Activated naive CD8-positive, alpha-beta T cell treated with anti-CD3 and anti-CD28 coated beads, Interleukin-2, amount 50 U/mL, for 24 hours (primary cell): ENCODE measurements at regions not wholly inside any gene's neighbourhood (a gene's known extent, or its start where the extent isn't known, plus 50 kb on each side); places are given as distances from the start of the nearest gene placed in this dataset.

Experiments
- ATAC-seq: fragments of 150-1000 bp; cut with Tn5 transposase; one replicate; pipeline ENCODE4 v1.10.0; 2021
- DNase-seq: peaks from one replicate; pipeline ENCODE4 v3.0.0; 2021
- H3K27ac Mint-ChIP-seq: one replicate; pipeline ENCODE4 v1.8.0; 2021; ENCODE audit warnings: mild to moderate bottlenecking, mixed read lengths
- H3K27me3 Mint-ChIP-seq: one replicate; pipeline ENCODE4 v1.8.0; 2021; ENCODE audit warnings: mixed read lengths
- H3K36me3 Mint-ChIP-seq: one replicate; pipeline ENCODE4 v1.8.0; 2021; ENCODE audit warnings: low read depth, mixed read lengths
- H3K4me1 Mint-ChIP-seq: one replicate; pipeline ENCODE4 v1.8.0; 2021; ENCODE audit warnings: mixed read lengths
- H3K4me3 Mint-ChIP-seq: one replicate; pipeline ENCODE4 v1.8.0; 2021; ENCODE audit warnings: mild to moderate bottlenecking, moderate library complexity, mixed read lengths
- H3K9me3 Mint-ChIP-seq: one replicate; pipeline ENCODE4 v1.8.0; 2021; ENCODE audit warnings: mixed read lengths

DNA sequence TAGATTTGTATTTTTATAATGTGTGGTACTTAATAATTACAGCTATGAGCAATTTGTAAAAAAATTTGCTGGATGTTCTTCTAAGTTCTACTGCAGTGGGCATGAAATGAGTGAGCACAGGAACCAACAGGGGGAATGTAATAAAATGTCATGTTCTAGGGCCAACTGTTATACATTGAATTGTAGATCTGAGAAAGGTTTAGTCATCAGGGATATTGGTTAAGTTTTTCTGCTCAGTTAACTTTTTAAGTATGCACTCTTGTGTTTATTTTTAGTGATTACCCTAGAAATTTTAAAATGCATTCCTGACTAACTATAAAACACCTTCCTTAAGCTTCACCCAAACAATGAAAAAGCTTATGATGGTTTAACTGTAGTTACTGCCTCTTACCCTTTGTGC lies 101.8 kb downstream of the CAND1 start:
- no peak for DNase-seq
- H3K4me1 Mint-ChIP-seq = no peaks in the 10 kb centered on the region
- no peaks in the 10 kb centered on the region for H3K27me3 Mint-ChIP-seq
- peaks cover 20% of the 10 kb centered on the region for H3K9me3 Mint-ChIP-seq
- no peak overlapping the region for H3K27ac Mint-ChIP-seq
- H3K36me3 Mint-ChIP-seq = peaks cover 2% of the 10 kb centered on the region
- no peak for ATAC-seq
- H3K4me3 Mint-ChIP-seq = no peak overlapping the region

- Mint-ChIP-seq H3K27ac (no peak overlapping the region), H3K9me3 (peaks cover 19% of the 10 kb centered on the region), H3K36me3 (peaks cover 2% of the 10 kb centered on the region), H3K27me3 (no peaks in the 10 kb centered on the region), H3K4me1 (peaks cover 2% of the 10 kb centered on the region), H3K4me3 (no peak overlapping the region)
- ATAC-seq (no peak), DNase-seq (no peak)
Observed at GRCh38 chr12:67377021-67377420, 107.9 kb downstream of the CAND1 start.

- no peak overlapping the region for H3K27ac Mint-ChIP-seq
Observed at GRCh38 chr12:67377541-67377940, 108.4 kb downstream of the CAND1 start.

GRCh38 chr12:67382241-67382871 lies 113.2 kb downstream of the CAND1 start:
- DNase-seq (no peak), ATAC-seq (no peak)
- H3K36me3 Mint-ChIP-seq = no peaks in the 10 kb centered on the region
- no peak overlapping the region for H3K4me3 Mint-ChIP-seq
- peaks cover 11% of the 10 kb centered on the region for H3K4me1 Mint-ChIP-seq
- H3K9me3 Mint-ChIP-seq = peaks cover 5% of the 10 kb centered on the region
- no peak overlapping the region for H3K27ac Mint-ChIP-seq
- no peaks in the 10 kb centered on the region for H3K27me3 Mint-ChIP-seq

More at GRCh38 chr12:67377541-67377940, 108.4 kb downstream of the CAND1 start:
- DNase-seq (no peak), ATAC-seq (no peak)
- no peak overlapping the region for H3K4me3 Mint-ChIP-seq
- H3K4me1 Mint-ChIP-seq = peaks cover 6% of the 10 kb centered on the region
- peaks cover 14% of the 10 kb centered on the region for H3K9me3 Mint-ChIP-seq
- H3K36me3 Mint-ChIP-seq = no peaks in the 10 kb centered on the region
- no peaks in the 10 kb centered on the region for H3K27me3 Mint-ChIP-seq

DNA sequence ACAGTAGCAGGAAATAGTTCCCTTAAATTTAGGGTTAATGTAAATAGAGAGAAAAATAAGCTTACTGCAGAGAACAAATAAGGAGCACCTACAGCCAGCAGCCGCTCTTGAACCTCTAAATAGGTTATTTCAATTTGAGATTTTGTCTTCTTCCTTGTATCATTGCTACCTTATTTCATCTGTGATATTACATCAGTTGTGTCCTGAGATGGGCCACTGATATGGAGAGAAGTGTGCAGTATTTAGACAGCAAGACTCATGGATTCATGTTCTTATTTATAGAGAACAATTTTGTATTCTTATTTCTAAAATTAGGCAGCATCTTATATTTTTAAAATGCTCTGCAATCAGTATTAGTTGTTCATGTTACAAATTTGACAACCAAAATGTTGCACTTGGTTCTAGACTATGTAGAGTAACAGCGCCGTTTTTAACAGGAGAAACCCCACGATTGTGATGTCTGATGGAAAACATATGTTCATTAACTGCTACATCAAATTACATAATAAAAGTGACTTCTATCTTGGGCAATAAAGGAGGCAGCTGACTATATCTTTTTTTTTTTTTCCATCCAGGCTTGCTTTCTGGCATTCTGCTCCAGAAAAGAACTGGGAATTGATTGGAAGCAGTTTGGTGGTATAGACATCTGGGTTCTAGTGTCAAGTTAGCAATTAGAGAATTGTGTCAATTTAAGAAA lies 117.9 kb downstream of the CAND1 start:
- Mint-ChIP-seq H3K27me3 (no peaks in the 10 kb centered on the region), H3K4me1 (peaks cover 9% of the 10 kb centered on the region), H3K4me3 (no peak overlapping the region), H3K36me3 (no peaks in the 10 kb centered on the region), H3K9me3 (no peaks in the 10 kb centered on the region), H3K27ac (no peak overlapping the region)
- no peak for ATAC-seq
- no peak for DNase-seq

DNA sequence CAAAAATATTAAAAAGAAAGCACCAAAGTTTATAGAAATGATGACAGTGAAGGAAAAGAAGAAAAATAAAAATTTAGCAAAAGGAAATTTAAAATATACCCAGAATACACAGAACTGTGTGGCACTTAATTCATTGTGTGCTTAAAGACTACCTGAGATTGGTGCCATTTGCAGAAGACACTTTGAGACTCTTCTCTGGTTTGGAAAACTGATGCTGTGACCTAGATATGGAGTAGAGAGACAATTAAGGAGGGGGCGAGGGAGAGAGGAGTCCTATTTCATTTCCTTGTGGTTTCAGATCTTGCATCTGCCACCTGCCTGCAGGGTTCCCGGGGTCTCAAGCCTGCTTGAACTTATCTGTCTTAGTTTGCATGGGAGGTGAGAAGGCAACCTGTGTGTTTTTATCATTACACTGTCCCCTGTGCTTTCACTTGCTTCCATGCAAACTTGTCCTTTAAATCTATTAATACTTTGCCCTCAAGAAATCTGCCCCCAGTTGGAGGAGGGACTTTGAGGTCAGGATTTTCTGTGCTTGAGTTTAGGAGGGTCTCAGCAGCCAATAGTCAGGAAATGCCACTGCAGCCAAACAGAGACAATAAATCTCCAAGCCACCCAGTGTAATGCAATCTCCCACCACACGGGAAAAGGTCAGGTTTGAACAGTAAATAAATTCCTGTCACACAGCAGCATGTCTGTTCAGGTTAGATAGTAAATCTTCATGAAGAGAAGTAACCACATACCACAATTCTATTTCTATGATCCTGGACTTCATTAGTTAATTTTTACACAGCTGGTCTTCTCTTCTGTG lies 119.4 kb downstream of the CAND1 start:
- H3K9me3 Mint-ChIP-seq = no peaks in the 10 kb centered on the region
- H3K27me3 Mint-ChIP-seq = no peaks in the 10 kb centered on the region
- H3K4me3 Mint-ChIP-seq = no peak overlapping the region
- no peak overlapping the region for H3K27ac Mint-ChIP-seq
- H3K36me3 Mint-ChIP-seq = no peaks in the 10 kb centered on the region
- ATAC-seq (no peak), DNase-seq (no peak)
- no peaks in the 10 kb centered on the region for H3K4me1 Mint-ChIP-seq

GRCh38 chr12:67390273-67390672 lies 121.1 kb downstream of the CAND1 start:
- Mint-ChIP-seq H3K4me3 (no peak overlapping the region), H3K36me3 (no peaks in the 10 kb centered on the region), H3K27me3 (peaks cover 2% of the 10 kb centered on the region), H3K27ac (no peak overlapping the region), H3K4me1 (no peaks in the 10 kb centered on the region), H3K9me3 (no peaks in the 10 kb centered on the region)
- no peak for ATAC-seq
- no peak for DNase-seq

GRCh38 chr12:67391034-67391433 lies 121.9 kb downstream of the CAND1 start:
- no peak for DNase-seq
- Mint-ChIP-seq H3K27me3 (peaks cover 2% of the 10 kb centered on the region), H3K4me1 (no peaks in the 10 kb centered on the region), H3K36me3 (no peaks in the 10 kb centered on the region), H3K4me3 (no peak overlapping the region), H3K27ac (no peak overlapping the region), H3K9me3 (no peaks in the 10 kb centered on the region)
- no peak for ATAC-seq

GRCh38 chr12:67391656-67392055 lies 122.5 kb downstream of the CAND1 start:
- DNase-seq (no peak), ATAC-seq (no peak)
- no peaks in the 10 kb centered on the region for H3K9me3 Mint-ChIP-seq
- no peak overlapping the region for H3K27ac Mint-ChIP-seq
- no peak overlapping the region for H3K4me3 Mint-ChIP-seq
- H3K27me3 Mint-ChIP-seq = peaks cover 2% of the 10 kb centered on the region
- no peaks in the 10 kb centered on the region for H3K4me1 Mint-ChIP-seq
- no peaks in the 10 kb centered on the region for H3K36me3 Mint-ChIP-seq

DNA sequence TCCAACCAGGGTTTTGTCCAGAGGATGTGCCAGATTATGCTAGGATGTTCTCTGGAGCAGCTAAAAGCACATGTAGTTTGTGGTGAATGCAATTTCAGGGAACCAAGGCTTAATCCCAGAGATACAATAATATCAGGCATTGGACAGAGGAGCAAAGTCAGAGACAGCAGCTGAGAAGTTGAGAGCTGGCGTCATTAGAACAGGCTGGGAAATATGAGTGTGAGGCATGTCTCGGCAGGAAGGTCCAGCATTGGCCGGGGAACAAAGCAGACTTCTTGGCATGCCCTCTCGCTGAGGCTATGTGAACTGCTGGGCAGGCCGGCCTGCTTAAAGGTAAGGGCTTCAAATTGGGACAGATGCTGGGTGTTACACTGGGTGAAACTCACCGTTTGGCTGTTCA lies 125.4 kb downstream of the CAND1 start:
- Mint-ChIP-seq H3K4me1 (no peaks in the 10 kb centered on the region), H3K4me3 (no peak overlapping the region), H3K36me3 (no peaks in the 10 kb centered on the region)

GRCh38 chr12:67400742-67401141 lies 131.6 kb downstream of the CAND1 start:
- no peaks in the 10 kb centered on the region for H3K27me3 Mint-ChIP-seq
- no peak overlapping the region for H3K4me3 Mint-ChIP-seq
- no peaks in the 10 kb centered on the region for H3K4me1 Mint-ChIP-seq
- no peaks in the 10 kb centered on the region for H3K36me3 Mint-ChIP-seq
- DNase-seq = no peak
- no peaks in the 10 kb centered on the region for H3K9me3 Mint-ChIP-seq
- no peak overlapping the region for H3K27ac Mint-ChIP-seq
- no peak for ATAC-seq

More for the DNA sequence above, 125.4 kb downstream of the CAND1 start:
- ATAC-seq (no peak), DNase-seq (no peak)
- H3K9me3 Mint-ChIP-seq = no peaks in the 10 kb centered on the region
- no peak overlapping the region for H3K27ac Mint-ChIP-seq
- H3K27me3 Mint-ChIP-seq = peaks cover 2% of the 10 kb centered on the region

DNA sequence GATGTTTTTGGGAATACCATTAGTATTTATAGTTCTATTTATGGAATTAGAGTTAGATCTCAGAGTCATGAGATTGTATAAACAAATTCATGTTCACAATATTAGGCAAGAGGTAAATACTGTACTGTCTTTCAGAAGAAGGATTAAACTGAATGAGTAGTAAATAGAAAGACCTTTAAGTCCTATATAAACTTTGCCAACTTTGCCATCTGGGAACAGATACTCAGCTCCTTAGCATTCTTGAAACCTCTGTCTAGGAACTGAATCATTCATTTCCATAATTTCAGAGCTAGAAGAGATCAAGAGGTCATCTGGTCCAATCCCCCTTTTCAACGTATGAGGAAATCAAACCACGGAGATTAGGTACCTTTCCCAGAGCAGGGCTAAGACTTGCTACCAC lies 141.1 kb downstream of the CAND1 start:
- no peaks in the 10 kb centered on the region for H3K4me1 Mint-ChIP-seq
- DNase-seq (no peak), ATAC-seq (no peak)
- peaks cover 4% of the 10 kb centered on the region for H3K9me3 Mint-ChIP-seq
- no peaks in the 10 kb centered on the region for H3K27me3 Mint-ChIP-seq
- no peaks in the 10 kb centered on the region for H3K36me3 Mint-ChIP-seq
- no peak overlapping the region for H3K4me3 Mint-ChIP-seq
- H3K27ac Mint-ChIP-seq = no peak overlapping the region

DNA sequence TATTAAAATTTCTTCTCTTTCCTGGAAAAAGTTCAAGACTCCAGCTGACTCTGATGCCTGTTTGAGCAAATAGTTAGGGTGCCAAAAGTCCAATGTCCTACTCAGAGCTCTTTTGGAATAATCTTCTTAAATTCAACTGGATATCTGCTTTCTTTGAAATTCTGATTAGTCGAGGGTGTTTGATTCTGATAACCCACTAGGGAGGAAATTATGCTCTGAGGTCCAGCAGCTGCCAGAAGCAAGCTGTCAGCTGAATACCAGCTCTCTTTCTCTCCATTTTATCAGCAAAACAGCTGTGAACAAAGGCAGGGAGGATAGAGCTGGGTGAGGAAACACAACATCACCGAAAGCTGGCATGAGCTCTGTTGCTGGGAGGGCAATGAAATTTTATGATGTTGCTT lies 141.5 kb downstream of the CAND1 start:
- Mint-ChIP-seq H3K27me3 (no peaks in the 10 kb centered on the region), H3K4me1 (no peaks in the 10 kb centered on the region), H3K36me3 (no peaks in the 10 kb centered on the region), H3K27ac (no peak overlapping the region), H3K9me3 (peaks cover 4% of the 10 kb centered on the region), H3K4me3 (no peak overlapping the region)
- DNase-seq = no peak
- no peak for ATAC-seq

GRCh38 chr12:67411562-67411961 lies 142.4 kb downstream of the CAND1 start:
- Mint-ChIP-seq H3K9me3 (no peaks in the 10 kb centered on the region), H3K4me1 (no peaks in the 10 kb centered on the region), H3K4me3 (no peak overlapping the region), H3K27ac (no peak overlapping the region), H3K36me3 (no peaks in the 10 kb centered on the region), H3K27me3 (no peaks in the 10 kb centered on the region)
- no peak for DNase-seq
- no peak for ATAC-seq

DNA sequence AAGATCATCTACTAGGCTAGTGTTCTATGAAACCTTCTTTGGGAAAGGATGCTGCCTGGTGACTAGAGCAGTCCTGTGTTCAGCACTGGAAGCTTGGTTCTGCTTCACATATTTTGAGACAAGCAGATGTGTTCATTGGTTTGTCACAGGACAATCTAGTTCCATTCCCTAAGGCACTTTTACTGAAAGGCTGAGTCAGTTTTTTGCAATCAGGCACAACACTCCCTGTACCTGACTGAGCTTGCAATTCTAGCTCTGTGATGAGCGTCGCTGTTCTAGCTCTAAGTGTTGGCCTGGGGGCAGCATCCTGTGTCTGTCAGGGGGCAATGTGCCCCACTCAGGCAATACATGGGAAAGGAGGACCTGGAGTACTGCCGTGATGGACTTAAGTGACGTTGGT lies 144.4 kb downstream of the CAND1 start:
- Mint-ChIP-seq H3K27me3 (no peaks in the 10 kb centered on the region), H3K4me1 (no peaks in the 10 kb centered on the region), H3K4me3 (no peak overlapping the region), H3K9me3 (peaks cover 5% of the 10 kb centered on the region), H3K36me3 (no peaks in the 10 kb centered on the region), H3K27ac (no peak overlapping the region)
- DNase-seq = no peak
- no peak for ATAC-seq
